Sigmoid colon (tissue), 6 donors: ENCODE measurements at regions not wholly inside any gene's neighbourhood (a gene's known extent, or its start where the extent isn't known, plus 50 kb on each side); places are given as distances from the start of the nearest gene placed in this dataset.

Experiments used
- DNase-seq: peaks from one replicate; pipeline ENCODE4 v3.0.0-alpha.2; 2019
- H3K27ac ChIP-seq, 4 donors: fragments of 200-600 bp; sonication (generic); one replicate each; pipeline ENCODE4 v1.5.1; 2016 to 2019; ENCODE audit warnings: mild to moderate bottlenecking in 1 of 4
- H3K27me3 ChIP-seq, 3 donors: fragments of 200-600 bp; sonication (generic); one replicate each; pipeline ENCODE4 v1.5.1; 2019; ENCODE audit warnings: mild to moderate bottlenecking in 1 of 3
- H3K36me3 ChIP-seq, 4 donors: fragments of 200-600 bp; sonication (generic); one replicate each; pipeline ENCODE4 v1.5.1; 2016 to 2019
- H3K4me1 ChIP-seq, 4 donors: fragments of 200-600 bp; sonication (generic); one replicate each; pipeline ENCODE4 v1.5.1; 2017 to 2019
- H3K4me3 ChIP-seq, 4 donors: fragments of 200-600 bp; sonication (generic); one replicate each; pipeline ENCODE4 v1.5.1; 2017 to 2019; ENCODE audit warnings: mild to moderate bottlenecking in 2 of 4, moderate library complexity in 1 of 4
- H3K9me3 ChIP-seq, 4 donors: fragments of 200-600 bp in 3 of 4; sonication (generic) in 3 of 4; one replicate each; pipeline versions ENCODE4 v1.5.1 to v1.6.1; 2013 to 2019
- EP300 ChIP-seq, 4 donors: sonication (generic); formaldehyde crosslinking; IDR thresholded peaks; one replicate each; pipeline ENCODE4 v1.6.1; 2017; ENCODE audit warnings: antibody characterized with exemption in 4 of 4
- POLR2A ChIP-seq, 2 donors: fragments of 450-650 bp; IDR thresholded peaks; one replicate each; pipeline ENCODE4 v1.6.1; 2016; ENCODE audit warnings: antibody characterized with exemption in 2 of 2, mild to moderate bottlenecking in 2 of 2, moderate library complexity in 2 of 2
- POLR2AphosphoS5 ChIP-seq, 4 donors: sonication (generic); formaldehyde crosslinking; IDR thresholded peaks; one replicate each; pipeline ENCODE4 v1.6.1; 2017; ENCODE audit warnings: antibody characterized with exemption in 4 of 4
- WGBS, 2 donors: extraction: QIAGEN DNeasy Blood & Tissue Kit; methylation state at CpG; one replicate each; pipeline ENCODE4 v1.1.7; 2013; 5-methylcytosine and 5-hydroxymethylcytosine counted together
- intact Hi-C: fragments of 100-400 bp; cut with DNase I; formaldehyde crosslinking; loops from one replicate; pipeline ENCODE4 v1.15.1; 2023
- TF ChIP-seq, protein P1 (sequence below), 4 experiments: fragments of 450-650 bp in 3 of 4; fragments of 200-600 bp in 1 of 4; IDR thresholded peaks; one replicate each; pipeline ENCODE4 v1.5.1; 2016 to 2019; ENCODE audit warnings: antibody characterized with exemption in 4 of 4, mild to moderate bottlenecking in 3 of 4, moderate library complexity in 2 of 4
- donor health status: healthy with polysubstance abuse.
- donor health status: healthy.

DNA sequence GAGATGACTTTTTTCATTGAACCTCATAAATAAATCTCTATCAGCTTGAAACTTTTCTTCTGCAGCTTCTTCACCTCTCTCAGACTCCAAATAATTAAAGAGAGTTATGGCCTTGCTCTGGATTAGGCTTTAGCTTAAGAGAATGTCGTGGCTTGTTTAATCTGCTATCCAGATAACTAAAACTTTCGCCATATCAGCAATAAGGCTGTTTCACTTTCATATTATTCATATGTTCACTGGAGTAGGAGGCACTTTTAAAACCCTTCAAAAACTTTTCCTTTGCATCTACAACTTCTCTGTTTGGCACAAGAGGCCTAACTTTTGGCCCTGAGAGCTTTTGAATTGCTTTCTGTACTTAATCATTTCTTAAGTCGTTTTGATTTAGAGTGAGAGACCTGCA is 386.9 kb upstream of the FAM174A start:
- intact Hi-C loops, result no loop called here
- WGBS, 2 donors, result 63 to 76% methylated on average over 3 of the region's 3 CpGs
- Histone ChIP-seq H3K4me3 (no peak overlapping the region), H3K27ac (no peak overlapping the region), H3K27me3 (no peaks in the 10 kb centered on the region), H3K4me1 (no peaks in the 10 kb centered on the region), H3K9me3 (no peaks in the 10 kb centered on the region), H3K36me3 (no peaks in the 10 kb centered on the region)
- DNase-seq, result no peak
- TF ChIP-seq POLR2A (IDR thresholded peaks at IDR 0.05), result no peak
- TF ChIP-seq EP300 (IDR thresholded peaks at IDR 0.05), result no peak
- TF ChIP-seq, protein P1, sequence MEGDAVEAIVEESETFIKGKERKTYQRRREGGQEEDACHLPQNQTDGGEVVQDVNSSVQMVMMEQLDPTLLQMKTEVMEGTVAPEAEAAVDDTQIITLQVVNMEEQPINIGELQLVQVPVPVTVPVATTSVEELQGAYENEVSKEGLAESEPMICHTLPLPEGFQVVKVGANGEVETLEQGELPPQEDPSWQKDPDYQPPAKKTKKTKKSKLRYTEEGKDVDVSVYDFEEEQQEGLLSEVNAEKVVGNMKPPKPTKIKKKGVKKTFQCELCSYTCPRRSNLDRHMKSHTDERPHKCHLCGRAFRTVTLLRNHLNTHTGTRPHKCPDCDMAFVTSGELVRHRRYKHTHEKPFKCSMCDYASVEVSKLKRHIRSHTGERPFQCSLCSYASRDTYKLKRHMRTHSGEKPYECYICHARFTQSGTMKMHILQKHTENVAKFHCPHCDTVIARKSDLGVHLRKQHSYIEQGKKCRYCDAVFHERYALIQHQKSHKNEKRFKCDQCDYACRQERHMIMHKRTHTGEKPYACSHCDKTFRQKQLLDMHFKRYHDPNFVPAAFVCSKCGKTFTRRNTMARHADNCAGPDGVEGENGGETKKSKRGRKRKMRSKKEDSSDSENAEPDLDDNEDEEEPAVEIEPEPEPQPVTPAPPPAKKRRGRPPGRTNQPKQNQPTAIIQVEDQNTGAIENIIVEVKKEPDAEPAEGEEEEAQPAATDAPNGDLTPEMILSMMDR (IDR thresholded peaks at IDR 0.05), result no peak
- TF ChIP-seq POLR2AphosphoS5 (IDR thresholded peaks at IDR 0.05), result no peak

DNA sequence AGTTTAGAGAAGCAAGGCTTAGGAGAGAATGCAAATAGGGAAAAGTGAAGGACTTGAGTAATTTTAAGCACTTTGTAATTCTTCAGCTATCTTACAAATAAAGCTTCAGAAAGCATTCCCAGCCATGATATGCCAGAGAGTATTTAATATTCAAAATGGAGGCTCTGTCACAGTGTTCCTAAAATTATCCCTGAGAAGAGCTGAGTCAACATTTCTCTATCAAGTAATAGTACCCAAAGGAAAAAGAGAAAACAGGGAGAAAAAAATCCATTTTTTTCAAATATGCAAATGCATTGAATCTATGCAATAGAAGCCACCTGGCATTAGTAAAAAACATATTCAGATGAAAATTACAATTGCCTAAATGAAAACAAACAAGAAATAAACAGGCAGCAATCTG is 392.6 kb upstream of the FAM174A start:
- TF ChIP-seq POLR2AphosphoS5 (IDR thresholded peaks at IDR 0.05) (no peak), EP300 (IDR thresholded peaks at IDR 0.05) (no peak), POLR2A (IDR thresholded peaks at IDR 0.05) (no peak)
- TF ChIP-seq, protein P1 (IDR thresholded peaks at IDR 0.05), result no peak
- Histone ChIP-seq H3K36me3 (no peaks in the 10 kb centered on the region), H3K27me3 (no peaks in the 10 kb centered on the region), H3K27ac (no peak overlapping the region), H3K4me1 (no peaks in the 10 kb centered on the region), H3K4me3 (no peak overlapping the region), H3K9me3 (no peaks in the 10 kb centered on the region)
- DNase-seq, result no peak
- intact Hi-C loops, result no loop called here

DNA sequence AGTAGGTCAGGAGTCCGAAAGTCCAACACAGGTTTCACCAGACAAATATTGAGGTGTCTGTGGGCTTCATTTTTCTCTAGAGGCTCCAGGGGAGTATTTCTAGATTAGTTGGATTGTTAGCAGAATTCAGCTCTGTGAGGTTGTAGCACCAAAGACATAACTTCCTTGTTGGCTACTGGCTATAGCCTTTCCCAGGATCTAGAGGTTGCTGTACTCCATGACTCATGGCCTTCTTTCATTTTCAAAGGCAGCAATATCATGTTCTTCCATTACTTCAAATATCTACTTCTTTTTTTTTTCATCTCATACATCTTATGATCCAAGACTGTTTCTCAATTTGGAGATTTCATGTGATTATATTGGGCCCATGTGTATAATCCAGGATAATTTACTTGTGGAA is 404.0 kb upstream of the FAM174A start:
- 87 to 94% methylated on average over 1 of the region's 1 CpG for WGBS, 2 donors
- H3K36me3 ChIP-seq, result no peaks in the 10 kb centered on the region

DNA sequence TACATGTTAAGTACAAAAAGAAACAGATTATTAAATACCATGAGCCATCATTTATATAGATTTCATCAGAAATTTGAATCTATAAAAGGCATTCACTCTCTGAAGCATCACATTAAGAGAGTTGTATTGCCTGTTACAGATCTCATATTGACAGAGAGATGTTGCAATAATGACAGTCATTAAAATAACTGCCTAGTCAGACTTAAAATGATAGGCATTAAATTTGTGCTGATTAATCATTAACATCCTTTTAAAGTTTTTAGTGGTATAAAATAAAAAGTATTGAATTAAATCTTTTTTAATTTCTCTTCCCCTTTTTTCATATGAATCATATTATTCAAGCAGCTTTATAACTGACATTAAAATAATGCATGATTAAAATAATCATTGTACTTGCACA is 404.9 kb upstream of the FAM174A start:
- TF ChIP-seq EP300 (IDR thresholded peaks at IDR 0.05) (no peak), POLR2A (IDR thresholded peaks at IDR 0.05) (no peak), POLR2AphosphoS5 (IDR thresholded peaks at IDR 0.05) (no peak)
- TF ChIP-seq, protein P1 (IDR thresholded peaks at IDR 0.05), result no peak
- Histone ChIP-seq H3K27ac (no peak overlapping the region), H3K4me1 (no peaks in the 10 kb centered on the region), H3K36me3 (no peaks in the 10 kb centered on the region), H3K27me3 (no peaks in the 10 kb centered on the region), H3K4me3 (no peak overlapping the region), H3K9me3 (no peaks in the 10 kb centered on the region)
- intact Hi-C loops, result no loop called here
- no peak for DNase-seq

More for the DNA sequence above, 404.0 kb upstream of the FAM174A start:
- intact Hi-C loops, result no loop called here
- no peak overlapping the region for H3K27ac ChIP-seq
- H3K4me3 ChIP-seq, result no peak overlapping the region
- no peaks in the 10 kb centered on the region for H3K9me3 ChIP-seq
- no peaks in the 10 kb centered on the region for H3K4me1 ChIP-seq
- TF ChIP-seq, protein P1 (IDR thresholded peaks at IDR 0.05), result no peak
- TF ChIP-seq POLR2A (IDR thresholded peaks at IDR 0.05) (no peak), EP300 (IDR thresholded peaks at IDR 0.05) (no peak), POLR2AphosphoS5 (IDR thresholded peaks at IDR 0.05) (no peak)
- no peak for DNase-seq
- no peaks in the 10 kb centered on the region for H3K27me3 ChIP-seq

DNA sequence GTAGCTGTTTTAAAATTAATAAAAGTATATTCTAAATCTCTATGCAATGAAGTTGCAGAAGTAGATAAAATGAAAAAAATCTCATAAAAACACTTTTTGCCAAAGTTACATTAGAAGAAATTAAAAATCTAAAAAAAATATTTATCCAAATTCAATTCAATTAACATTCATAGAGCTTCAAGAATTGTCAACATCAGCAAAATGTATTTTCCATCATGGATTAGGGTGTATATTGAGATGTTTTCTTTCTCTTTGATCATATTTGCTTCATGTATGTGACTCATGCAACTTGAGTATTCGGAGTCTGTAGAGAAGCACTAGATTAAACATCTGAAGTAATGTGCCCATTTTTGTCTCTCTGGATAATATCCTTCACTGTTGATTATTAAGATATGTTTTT is 415.3 kb upstream of the FAM174A start:
- Histone ChIP-seq H3K27ac (no peak overlapping the region), H3K4me1 (peaks cover 0 to 7% (median 0%) of the 10 kb centered on the region in 4 donors), H3K9me3 (no peaks in the 10 kb centered on the region), H3K27me3 (no peaks in the 10 kb centered on the region), H3K36me3 (no peaks in the 10 kb centered on the region), H3K4me3 (no peak overlapping the region)
- DNase-seq, result no peak
- TF ChIP-seq, protein P1 (IDR thresholded peaks at IDR 0.05), result no peak
- TF ChIP-seq POLR2A (IDR thresholded peaks at IDR 0.05), result no peak
- WGBS, 2 donors, result 86 to 87% methylated on average over 1 of the region's 1 CpG
- intact Hi-C loops, result no loop called here
